ENCODE measurements at regions not wholly inside any gene's neighbourhood (a gene's known extent, or its start where the extent isn't known, plus 50 kb on each side); places are given as distances from the start of the nearest gene placed in this dataset.

DNA sequence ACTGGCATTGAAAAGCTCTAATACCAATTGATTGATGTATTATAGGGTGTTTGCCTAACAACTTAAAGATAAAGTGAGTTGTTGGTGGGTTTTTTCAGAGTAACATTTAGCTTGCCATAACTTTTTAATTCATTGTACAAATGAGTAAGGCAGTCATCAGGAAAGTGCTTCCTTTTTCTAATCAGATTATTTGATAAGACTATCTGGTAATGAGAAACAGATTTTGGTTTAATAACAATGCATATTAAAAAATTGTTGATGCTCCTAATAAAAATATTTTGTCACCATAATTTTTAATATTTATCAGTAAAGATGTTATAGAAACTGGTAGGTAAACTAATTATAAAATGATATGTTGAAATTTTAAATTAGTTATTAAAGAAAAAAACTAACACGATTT, 51.3 kb downstream of the BLTP1 start:
- DNase-seq = no peak

- no peak for DNase-seq
Measured at GRCh38 chr4:122205687-122206086, 53.6 kb downstream of the BLTP1 start.

DNA sequence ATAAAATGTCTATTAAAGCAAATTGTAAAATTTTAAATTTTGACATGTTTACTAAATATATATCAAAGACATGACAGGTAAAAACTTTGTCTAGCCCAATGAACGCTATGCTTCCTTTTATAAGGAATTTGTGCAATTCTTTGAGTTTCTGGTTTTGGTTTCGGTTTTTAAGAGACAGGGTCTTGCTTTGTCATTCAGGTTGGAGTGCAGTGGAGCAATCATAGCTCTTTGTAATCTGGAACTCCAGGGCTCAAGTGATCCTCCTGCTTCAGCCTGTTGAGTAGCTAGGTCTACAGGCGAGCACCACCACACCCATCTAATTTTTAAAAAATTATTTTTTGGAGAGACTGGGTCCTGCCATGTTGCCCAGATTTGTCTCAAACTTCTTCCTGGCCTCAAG, 60.7 kb downstream of the BLTP1 start:
- no peak for DNase-seq

- no peak for DNase-seq
Measured at GRCh38 chr4:122218762-122219161, 66.6 kb downstream of the BLTP1 start.

GRCh38 chr4:122219356-122219755, 67.2 kb downstream of the BLTP1 start:
- no peak for DNase-seq

DNA sequence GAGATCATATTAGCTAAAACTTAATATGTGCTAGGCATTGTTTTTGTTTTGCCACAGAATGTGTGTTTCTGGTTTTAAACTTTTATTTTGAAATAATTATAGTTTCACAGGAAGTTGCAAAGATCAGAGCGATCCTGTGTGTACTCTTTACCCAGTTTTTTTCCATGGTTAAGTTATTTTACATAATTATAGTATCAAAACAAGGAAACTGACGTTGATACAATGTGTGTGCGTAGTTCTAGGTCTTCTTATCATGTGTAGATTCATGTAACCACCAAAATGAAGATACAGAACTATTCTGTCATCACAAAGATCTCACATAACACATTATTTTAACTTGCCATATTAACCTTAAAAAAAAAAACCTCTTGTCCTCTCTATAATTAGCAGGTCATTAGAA, 69.2 kb downstream of the BLTP1 start:
- DNase-seq = no peak

- DNase-seq = no peak
Measured at GRCh38 chr4:122224348-122224747, 72.2 kb downstream of the BLTP1 start.

- no peak for DNase-seq
Measured at GRCh38 chr4:122227202-122227601, 75.1 kb downstream of the BLTP1 start.

- no peak for DNase-seq
Measured at GRCh38 chr4:122229857-122230256, 77.7 kb downstream of the BLTP1 start.

GRCh38 chr4:122232633-122233032, 80.5 kb downstream of the BLTP1 start:
- DNase-seq = no peak

DNA sequence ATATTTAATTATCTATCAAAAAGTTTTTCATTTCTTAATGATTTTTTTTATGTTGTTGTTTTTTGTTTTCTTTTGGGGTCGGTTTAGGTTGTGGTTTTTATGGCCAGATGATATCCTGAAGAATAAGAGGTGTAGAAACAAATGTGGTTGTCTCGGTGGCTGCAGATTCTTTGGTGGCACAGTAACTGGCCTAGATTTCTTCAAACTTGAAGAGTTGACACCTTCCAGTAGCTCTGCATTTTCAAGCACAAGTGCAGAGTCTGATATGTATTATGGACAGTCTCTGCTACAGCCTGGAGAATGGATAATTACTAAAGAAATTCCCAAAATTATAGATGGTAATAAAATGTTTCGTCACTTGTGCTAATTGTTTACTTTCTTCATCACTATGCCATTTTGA, 82.6 kb downstream of the BLTP1 start:
- no peak for DNase-seq

GRCh38 chr4:122243785-122244184, 91.7 kb downstream of the BLTP1 start:
- DNase-seq = no peak

GRCh38 chr4:122244764-122245163, 92.6 kb downstream of the BLTP1 start:
- no peak for DNase-seq

- DNase-seq = no peak
Measured at GRCh38 chr4:122246551-122246950, 94.4 kb downstream of the BLTP1 start.

DNA sequence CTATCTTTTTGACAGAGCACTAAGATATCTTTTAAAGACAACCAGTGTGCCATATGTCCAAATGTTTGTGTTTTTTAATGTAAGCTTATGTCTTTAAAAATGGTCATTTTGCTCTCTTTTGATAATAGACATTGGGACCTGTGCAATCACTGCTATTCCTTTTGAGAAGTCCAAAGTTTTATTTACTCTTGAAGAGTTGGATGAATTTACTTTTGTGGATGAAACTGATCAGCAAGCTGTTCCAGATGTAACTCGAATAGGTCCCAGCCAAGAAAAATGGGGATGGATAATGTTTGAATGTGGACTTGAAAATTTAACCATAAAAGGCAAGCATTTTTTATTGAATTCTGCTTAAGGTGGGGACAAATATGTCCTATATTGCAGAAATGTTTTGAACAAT, 97.2 kb downstream of the BLTP1 start:
- no peak for DNase-seq

- no peak for DNase-seq
Measured at GRCh38 chr4:122252584-122252983, 100.5 kb downstream of the BLTP1 start.

DNA sequence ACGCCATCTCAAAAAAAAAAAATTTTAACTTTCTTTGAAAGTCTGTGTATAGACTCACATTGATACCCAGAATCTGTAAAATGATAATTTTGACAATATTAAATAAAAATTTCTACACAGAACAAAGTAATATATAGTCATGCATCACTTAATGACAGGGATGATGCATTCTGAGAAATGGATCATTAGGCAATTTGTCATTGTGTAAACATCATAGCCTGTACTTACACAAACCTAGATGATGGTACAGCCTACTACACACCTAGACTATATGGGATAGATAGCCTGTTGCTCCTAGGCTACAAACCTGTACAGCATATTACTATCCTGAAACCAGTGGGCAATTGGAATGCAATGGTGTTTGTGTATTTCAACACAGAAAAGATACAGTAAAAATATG, 107.7 kb downstream of the BLTP1 start:
- DNase-seq = no peak

- DNase-seq = no peak
Measured at GRCh38 chr4:122276359-122276758, 102.5 kb upstream of the ADAD1 start.

GRCh38 chr4:122278976-122279375, 99.8 kb upstream of the ADAD1 start:
- DNase-seq = no peak

DNA sequence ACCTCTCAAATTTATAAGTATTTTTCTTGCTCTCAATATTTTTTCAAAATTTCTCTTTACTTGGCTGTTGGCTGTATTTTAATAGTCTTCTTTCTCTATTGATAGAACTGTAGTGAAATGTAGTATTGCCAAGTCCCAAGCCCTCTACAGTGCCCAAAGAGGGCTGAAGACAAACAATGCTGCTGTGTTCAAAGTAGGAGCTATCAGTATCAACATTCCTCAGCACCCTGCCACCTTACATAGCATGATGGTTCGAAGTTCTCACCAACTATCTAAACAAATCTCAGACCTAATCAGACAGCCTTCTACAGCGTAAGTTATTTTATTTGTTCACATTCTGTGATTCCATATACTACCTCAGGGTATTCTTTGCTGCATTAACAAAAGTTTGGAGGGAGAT, 99.1 kb upstream of the ADAD1 start:
- DNase-seq = no peak

GRCh38 chr4:122285285-122285684, 93.5 kb upstream of the ADAD1 start:
- DNase-seq = no peak

GRCh38 chr4:122293374-122294365, 85.1 kb upstream of the ADAD1 start:
- DNase-seq = no peak

DNA sequence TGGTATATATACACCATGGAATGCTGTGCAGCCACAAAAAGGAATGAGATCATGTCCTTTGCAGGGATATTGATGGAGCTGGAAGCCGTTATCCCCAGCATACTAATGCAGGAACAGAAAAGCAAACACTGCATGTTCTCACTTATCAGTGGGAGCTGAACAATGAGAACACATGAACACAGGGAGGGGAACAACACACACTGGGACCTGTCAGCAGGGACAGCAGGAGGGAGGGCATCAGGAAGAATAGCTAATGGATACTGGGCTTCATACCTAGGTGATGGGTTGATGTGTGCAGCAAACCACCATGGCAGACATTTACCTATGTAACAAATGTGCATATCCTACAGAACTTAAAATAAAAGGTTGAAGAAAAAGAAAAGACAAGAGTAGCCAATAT, 81.1 kb upstream of the ADAD1 start:
- DNase-seq = no peak

DNA sequence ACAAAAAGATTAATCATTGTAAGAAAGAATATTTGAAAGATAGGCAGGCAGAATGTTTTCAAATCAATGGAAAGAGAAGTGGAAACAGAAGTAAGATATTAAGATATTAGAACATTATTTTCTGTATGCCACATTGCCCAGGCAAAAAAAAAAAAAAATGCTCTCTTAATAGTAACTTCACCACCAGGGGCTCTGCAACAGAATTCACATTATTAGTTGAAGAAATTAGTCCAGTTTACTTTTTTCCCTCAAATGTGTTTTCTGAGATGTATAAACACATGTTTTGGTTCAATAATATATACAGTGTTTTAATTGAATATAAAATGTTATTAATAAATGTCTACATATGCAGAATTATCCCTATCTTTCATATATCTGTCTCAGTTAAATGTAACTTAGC, 78.0 kb upstream of the ADAD1 start:
- no peak for DNase-seq

GRCh38 chr4:122305853-122306252, 73.0 kb upstream of the ADAD1 start:
- no peak for DNase-seq
